ENCODE measurements at regions not wholly inside any gene's neighbourhood (a gene's known extent, or its start where the extent isn't known, plus 50 kb on each side); places are given as distances from the start of the nearest gene placed in this dataset.

GRCh38 chr5:59976342-59976741 is 82.8 kb upstream of the PDE4D start:
- H3K4me2 ChIP-seq (ENCODE audit: insufficient read depth, insufficient read length, low read length), result no peak overlapping the region
- H4K5ac ChIP-seq (ENCODE audit: insufficient read length, low read depth, low read length), result no peak overlapping the region
- H2BK12ac ChIP-seq (ENCODE audit: insufficient read length, low read depth, low read length), result no peak overlapping the region
- no peak overlapping the region for H3K9ac ChIP-seq (ENCODE audit: extremely low read depth, insufficient read length, low read length)
- no peak overlapping the region for H2AK5ac ChIP-seq (ENCODE audit: insufficient read length, low read length)
- no peak overlapping the region for H3K56ac ChIP-seq (ENCODE audit: insufficient read length, low read depth, low read length)
- H3K79me1 ChIP-seq (ENCODE audit: insufficient read depth, low read depth, low read length, poor library complexity, severe bottlenecking), result no peaks in the 10 kb centered on the region
- Mint-ChIP-seq H3K36me3 (ENCODE audit: insufficient read depth in 1 of 3, low read depth in 3 of 3) (no peaks in the 10 kb centered on the region), H3K4me3 (no peak overlapping the region), H3K27me3 (ENCODE audit: low read depth) (peaks cover 2% of the 10 kb centered on the region; the same call in 1 of the 2 replicates), H3K27ac (no peak overlapping the region), H3K9me3 (no peaks in the 10 kb centered on the region), H3K4me1 (0 out of 4 replicates have a peak, but pooled peaks cover 0 to 5% of the 10 kb centered on the region in 2 experiments)
- H3T11ph ChIP-seq (ENCODE audit: low read length), result no peak overlapping the region
- H3K79me2 ChIP-seq (ENCODE audit: insufficient read depth, low read length), result no peaks in the 10 kb centered on the region
- no peaks in the 10 kb centered on the region for H3K27me3 ChIP-seq (ENCODE audit: insufficient read depth, low read length)
- no peaks in the 10 kb centered on the region for H4K20me1 ChIP-seq (ENCODE audit: control insufficient read depth, insufficient read depth, insufficient read length)
- no peak overlapping the region for H4K91ac ChIP-seq (ENCODE audit: insufficient read length, low read depth, low read length)
- DNase-seq, result no peak
- H4K8ac ChIP-seq (replicated peaks; ENCODE audit: insufficient read length, low read depth, low read length), result no peak overlapping the region
- H3K23me2 ChIP-seq (ENCODE audit: insufficient read length, low read depth, low read length, poor library complexity, severe bottlenecking), result no peaks in the 10 kb centered on the region
- H2BK15ac ChIP-seq (ENCODE audit: low read depth, low read length), result no peak overlapping the region
- H3K4ac ChIP-seq (ENCODE audit: low read depth, low read length), result no peak overlapping the region
- H2BK120ac ChIP-seq (ENCODE audit: low read depth, low read length, poor library complexity, severe bottlenecking), result no peak overlapping the region
- no peak overlapping the region for H2BK5ac ChIP-seq (ENCODE audit: insufficient read length, low read length)
- WGBS (ENCODE audit: extremely low coverage, insufficient read length, low lambda C conversion rate), result no CpG with 5 or more reads among the region's 1 CpG
- no peaks in the 10 kb centered on the region for H3K4me1 ChIP-seq (ENCODE audit: insufficient read depth, low read length)
- no peaks in the 10 kb centered on the region for H3K9me3 ChIP-seq (ENCODE audit: control insufficient read depth, low read depth, low read length)
- H2AFZ ChIP-seq (ENCODE audit: low read length), result no peak overlapping the region
- no peak overlapping the region for H3K18ac ChIP-seq (ENCODE audit: insufficient read length, low read depth, low read length)
- no peak overlapping the region for H2BK20ac ChIP-seq (ENCODE audit: low read depth, low read length, poor library complexity, severe bottlenecking)
- TF ChIP-seq, protein P1, sequence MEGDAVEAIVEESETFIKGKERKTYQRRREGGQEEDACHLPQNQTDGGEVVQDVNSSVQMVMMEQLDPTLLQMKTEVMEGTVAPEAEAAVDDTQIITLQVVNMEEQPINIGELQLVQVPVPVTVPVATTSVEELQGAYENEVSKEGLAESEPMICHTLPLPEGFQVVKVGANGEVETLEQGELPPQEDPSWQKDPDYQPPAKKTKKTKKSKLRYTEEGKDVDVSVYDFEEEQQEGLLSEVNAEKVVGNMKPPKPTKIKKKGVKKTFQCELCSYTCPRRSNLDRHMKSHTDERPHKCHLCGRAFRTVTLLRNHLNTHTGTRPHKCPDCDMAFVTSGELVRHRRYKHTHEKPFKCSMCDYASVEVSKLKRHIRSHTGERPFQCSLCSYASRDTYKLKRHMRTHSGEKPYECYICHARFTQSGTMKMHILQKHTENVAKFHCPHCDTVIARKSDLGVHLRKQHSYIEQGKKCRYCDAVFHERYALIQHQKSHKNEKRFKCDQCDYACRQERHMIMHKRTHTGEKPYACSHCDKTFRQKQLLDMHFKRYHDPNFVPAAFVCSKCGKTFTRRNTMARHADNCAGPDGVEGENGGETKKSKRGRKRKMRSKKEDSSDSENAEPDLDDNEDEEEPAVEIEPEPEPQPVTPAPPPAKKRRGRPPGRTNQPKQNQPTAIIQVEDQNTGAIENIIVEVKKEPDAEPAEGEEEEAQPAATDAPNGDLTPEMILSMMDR (conservative IDR thresholded peaks at IDR 0.05), result no peak
- no peak overlapping the region for H3K27ac ChIP-seq (ENCODE audit: insufficient read length, low read depth, low read length)
- no peak overlapping the region for H3K14ac ChIP-seq (ENCODE audit: insufficient read depth, low read length)
- H3K23ac ChIP-seq (ENCODE audit: insufficient read length, low read depth, low read length), result no peak overlapping the region

Measured in H9 (cell line).